ENCODE measurements at regions not wholly inside any gene's neighbourhood (a gene's known extent, or its start where the extent isn't known, plus 50 kb on each side); places are given as distances from the start of the nearest gene placed in this dataset.

DNA sequence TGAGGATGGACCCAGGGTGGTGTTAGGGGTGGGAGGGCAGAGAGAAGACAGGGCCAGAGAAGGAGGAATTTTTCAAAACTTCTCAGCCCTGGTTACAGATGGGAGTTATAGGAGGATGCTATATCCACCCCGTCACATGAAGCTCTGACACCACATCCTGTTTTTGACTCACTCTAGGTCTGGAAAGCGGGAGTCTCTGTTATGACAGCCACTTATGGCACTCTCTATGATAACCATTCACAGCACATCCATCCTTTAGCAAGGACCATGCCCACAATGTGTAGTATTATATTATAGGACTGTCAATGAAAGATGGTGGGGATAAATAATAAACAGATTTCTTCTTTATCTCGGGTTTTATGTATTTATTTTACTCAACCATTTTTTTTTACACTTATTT lies 461.2 kb downstream of the CDH2 start:
- TF ChIP-seq CTCF (conservative IDR thresholded peaks at IDR 0.05 in 1 of 2, IDR thresholded peaks at IDR 0.05 in 1 of 2; ENCODE audit: low read depth in 1 of 2, low read length in 2 of 2): no peak
- no peak for TF ChIP-seq EZH2 (IDR thresholded peaks at IDR 0.05; ENCODE audit: low read length, missing control alignments)

Measured in fibroblast of lung (primary cell).